HG03135 (cell line): ENCODE measurements at regions not wholly inside any gene's neighbourhood (a gene's known extent, or its start where the extent isn't known, plus 50 kb on each side); places are given as distances from the start of the nearest gene placed in this dataset.

Experiments used
- ATAC-seq: cut with Tn5 transposase; IDR thresholded peaks from one replicate; pipeline ENCODE4 v1.9.1; 2021; ENCODE audit warnings: mild to moderate bottlenecking, moderate library complexity; ENCODE audit not compliant: unreplicated experiment

GRCh38 chrX:43560247-43560946, 95.7 kb upstream of the MAOA start:
- ATAC-seq = no peak

GRCh38 chrX:43562372-43562771, 93.7 kb upstream of the MAOA start:
- no peak for ATAC-seq

- no peak for ATAC-seq
Measured at GRCh38 chrX:43564953-43565352, 91.1 kb upstream of the MAOA start.

GRCh38 chrX:43566170-43566569, 89.9 kb upstream of the MAOA start:
- no peak for ATAC-seq

GRCh38 chrX:43573441-43574015, 82.6 kb upstream of the MAOA start:
- no peak for ATAC-seq

GRCh38 chrX:43580621-43581020, 75.5 kb upstream of the MAOA start:
- no peak for ATAC-seq

GRCh38 chrX:43581167-43581566, 74.9 kb upstream of the MAOA start:
- no peak for ATAC-seq

- ATAC-seq = no peak
Measured at GRCh38 chrX:43581888-43582539, 74.1 kb upstream of the MAOA start.

GRCh38 chrX:43582540-43582913, 73.6 kb upstream of the MAOA start:
- ATAC-seq = no peak

GRCh38 chrX:43585922-43586321, 70.2 kb upstream of the MAOA start:
- ATAC-seq = no peak

- no peak for ATAC-seq
Measured at GRCh38 chrX:43586830-43587229, 69.3 kb upstream of the MAOA start.

- no peak for ATAC-seq
Measured at GRCh38 chrX:43589735-43590134, 66.4 kb upstream of the MAOA start.

GRCh38 chrX:43590150-43590549, 65.9 kb upstream of the MAOA start:
- no peak for ATAC-seq

- ATAC-seq = no peak
Measured at GRCh38 chrX:43592597-43592996, 63.5 kb upstream of the MAOA start.

GRCh38 chrX:43595931-43596330, 60.2 kb upstream of the MAOA start:
- ATAC-seq = no peak

- no peak for ATAC-seq
Measured at GRCh38 chrX:43604753-43605152, 51.3 kb upstream of the MAOA start.

GRCh38 chrX:43605351-43605750, 50.7 kb upstream of the MAOA start:
- no peak for ATAC-seq
